Loucy (cell line): ENCODE measurements at regions not wholly inside any gene's neighbourhood (a gene's known extent, or its start where the extent isn't known, plus 50 kb on each side); places are given as distances from the start of the nearest gene placed in this dataset.

Experiments
- EZH2phosphoT487 ChIP-seq: fragments of 200-600 bp; IDR thresholded peaks from 2 replicates; pipeline ENCODE4 v1.6.1; 2018; ENCODE audit warnings: antibody characterized with exemption, mild to moderate bottlenecking, moderate library complexity, borderline replicate concordance
- TF ChIP-seq, protein P1 (sequence below): fragments of 200-600 bp; sonication (generic); conservative IDR thresholded peaks from 2 replicates; pipeline ENCODE4 v1.5.1; 2014; ENCODE audit warnings: mild to moderate bottlenecking, antibody characterized with exemption, low read length

- TF ChIP-seq, protein P1, sequence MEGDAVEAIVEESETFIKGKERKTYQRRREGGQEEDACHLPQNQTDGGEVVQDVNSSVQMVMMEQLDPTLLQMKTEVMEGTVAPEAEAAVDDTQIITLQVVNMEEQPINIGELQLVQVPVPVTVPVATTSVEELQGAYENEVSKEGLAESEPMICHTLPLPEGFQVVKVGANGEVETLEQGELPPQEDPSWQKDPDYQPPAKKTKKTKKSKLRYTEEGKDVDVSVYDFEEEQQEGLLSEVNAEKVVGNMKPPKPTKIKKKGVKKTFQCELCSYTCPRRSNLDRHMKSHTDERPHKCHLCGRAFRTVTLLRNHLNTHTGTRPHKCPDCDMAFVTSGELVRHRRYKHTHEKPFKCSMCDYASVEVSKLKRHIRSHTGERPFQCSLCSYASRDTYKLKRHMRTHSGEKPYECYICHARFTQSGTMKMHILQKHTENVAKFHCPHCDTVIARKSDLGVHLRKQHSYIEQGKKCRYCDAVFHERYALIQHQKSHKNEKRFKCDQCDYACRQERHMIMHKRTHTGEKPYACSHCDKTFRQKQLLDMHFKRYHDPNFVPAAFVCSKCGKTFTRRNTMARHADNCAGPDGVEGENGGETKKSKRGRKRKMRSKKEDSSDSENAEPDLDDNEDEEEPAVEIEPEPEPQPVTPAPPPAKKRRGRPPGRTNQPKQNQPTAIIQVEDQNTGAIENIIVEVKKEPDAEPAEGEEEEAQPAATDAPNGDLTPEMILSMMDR, result no peak
- TF ChIP-seq EZH2phosphoT487, result no peak
Observed at GRCh38 chr18:56479841-56480240, 158.6 kb downstream of the TXNL1 start.
